ENCODE measurements at regions not wholly inside any gene's neighbourhood (a gene's known extent, or its start where the extent isn't known, plus 50 kb on each side); places are given as distances from the start of the nearest gene placed in this dataset.

- no peak for TF ChIP-seq CTCF (IDR thresholded peaks at IDR 0.05)
- no peak for TF ChIP-seq POLR2A (IDR thresholded peaks at IDR 0.05)
These were observed 679.6 kb upstream of the CHAC2 start for GRCh38 chr2:53087874-53088461.

All from lower leg skin (tissue), 3 donors.